DND-41 (cell line): ENCODE measurements at regions not wholly inside any gene's neighbourhood (a gene's known extent, or its start where the extent isn't known, plus 50 kb on each side); places are given as distances from the start of the nearest gene placed in this dataset.

Source experiments
- EZH2 ChIP-seq: IDR thresholded peaks from 3 replicates; pipeline ENCODE4 v1.6.1; 2012; ENCODE audit warnings: borderline replicate concordance, low read depth, mild to moderate bottlenecking, moderate library complexity, low read length, inconsistent platforms; ENCODE audit not compliant: severe bottlenecking
- TF ChIP-seq, protein P1 (sequence below): IDR thresholded peaks from 2 replicates; pipeline ENCODE4 v1.5.1; 2012; ENCODE audit warnings: borderline replicate concordance, low read length, moderate library complexity, mild to moderate bottlenecking; ENCODE audit not compliant: poor library complexity, severe bottlenecking; ENCODE audit errors: extremely low read depth

GRCh38 chr11:115739146-115739545, 234.9 kb upstream of the CADM1 start:
- TF ChIP-seq, protein P1, sequence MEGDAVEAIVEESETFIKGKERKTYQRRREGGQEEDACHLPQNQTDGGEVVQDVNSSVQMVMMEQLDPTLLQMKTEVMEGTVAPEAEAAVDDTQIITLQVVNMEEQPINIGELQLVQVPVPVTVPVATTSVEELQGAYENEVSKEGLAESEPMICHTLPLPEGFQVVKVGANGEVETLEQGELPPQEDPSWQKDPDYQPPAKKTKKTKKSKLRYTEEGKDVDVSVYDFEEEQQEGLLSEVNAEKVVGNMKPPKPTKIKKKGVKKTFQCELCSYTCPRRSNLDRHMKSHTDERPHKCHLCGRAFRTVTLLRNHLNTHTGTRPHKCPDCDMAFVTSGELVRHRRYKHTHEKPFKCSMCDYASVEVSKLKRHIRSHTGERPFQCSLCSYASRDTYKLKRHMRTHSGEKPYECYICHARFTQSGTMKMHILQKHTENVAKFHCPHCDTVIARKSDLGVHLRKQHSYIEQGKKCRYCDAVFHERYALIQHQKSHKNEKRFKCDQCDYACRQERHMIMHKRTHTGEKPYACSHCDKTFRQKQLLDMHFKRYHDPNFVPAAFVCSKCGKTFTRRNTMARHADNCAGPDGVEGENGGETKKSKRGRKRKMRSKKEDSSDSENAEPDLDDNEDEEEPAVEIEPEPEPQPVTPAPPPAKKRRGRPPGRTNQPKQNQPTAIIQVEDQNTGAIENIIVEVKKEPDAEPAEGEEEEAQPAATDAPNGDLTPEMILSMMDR, result no peak
- no peak for TF ChIP-seq EZH2
